Activated CD4-positive, alpha-beta T cell treated with anti-CD3 and anti-CD28 coated beads for 36 hours (primary cell): ENCODE measurements at regions not wholly inside any gene's neighbourhood (a gene's known extent, or its start where the extent isn't known, plus 50 kb on each side); places are given as distances from the start of the nearest gene placed in this dataset.

Source experiments
- ATAC-seq: fragments of 200-7000 bp; cut with Tn5 transposase; one replicate; pipeline ENCODE4 v1.10.0; 2021; ENCODE audit warnings: mild to moderate bottlenecking, moderate library complexity
- CTCF ChIA-PET: fragments of 350-600 bp; sonication (Branson Sonifier 250); formaldehyde crosslinking; loops from one replicate; lab custom pipeline; 2021; ENCODE audit warnings: antibody characterized with exemption; lab: Charles Lee
- POLR2A ChIA-PET: fragments of 350-600 bp; sonication (Branson Sonifier 250); formaldehyde crosslinking; loops from one replicate; lab custom pipeline; 2021; ENCODE audit warnings: antibody characterized with exemption, inconsistent platforms; lab: Charles Lee
- DNase-seq: peaks from one replicate; pipeline ENCODE4 v3.0.0-alpha.2; 2020
- H3K27ac Mint-ChIP-seq: one replicate; pipeline ENCODE4 v1.8.0; 2021; ENCODE audit warnings: mixed read lengths
- H3K27me3 Mint-ChIP-seq: one replicate; pipeline ENCODE4 v1.8.0; 2021; ENCODE audit warnings: mixed read lengths
- H3K36me3 Mint-ChIP-seq: one replicate; pipeline ENCODE4 v1.8.0; 2021; ENCODE audit warnings: low read depth, mixed read lengths
- H3K4me1 Mint-ChIP-seq: one replicate; pipeline ENCODE4 v1.8.0; 2021; ENCODE audit warnings: mixed read lengths
- H3K4me3 Mint-ChIP-seq: one replicate; pipeline ENCODE4 v1.8.0; 2021; ENCODE audit warnings: mild to moderate bottlenecking, moderate library complexity, mixed read lengths
- H3K9me3 Mint-ChIP-seq: one replicate; pipeline ENCODE4 v1.8.0; 2021; ENCODE audit warnings: low read depth, mixed read lengths
- intact Hi-C, 2 experiments: fragments of 100-400 bp; cut with DNase I in 1 of 2; cut with micrococcal nuclease in 1 of 2; formaldehyde crosslinking; loops; one replicate each; pipeline versions ENCODE4 v1.14.2 to v1.15.1; 2022 to 2024; cut with DNase I, micrococcal nuclease

GRCh38 chr13:103199380-103200088, 133.3 kb upstream of the SLC10A2 start:
- Mint-ChIP-seq H3K9me3 (no peaks in the 10 kb centered on the region), H3K4me3 (no peak overlapping the region), H3K36me3 (no peaks in the 10 kb centered on the region), H3K27ac (no peak overlapping the region), H3K27me3 (no peaks in the 10 kb centered on the region), H3K4me1 (no peaks in the 10 kb centered on the region)
- DNase-seq (no peak), ATAC-seq (no peak)
- ChIA-PET POLR2A (interaction anchor here (0.7 kb wide), 1 partner anchor 47 kb away, joined by 3 read pairs; no protein-coding TSS in a partner anchor), CTCF (no interaction called here)
- intact Hi-C loops, result no loop called here

- Mint-ChIP-seq H3K4me3 (no peak overlapping the region), H3K27me3 (peaks cover 2% of the 10 kb centered on the region), H3K36me3 (no peaks in the 10 kb centered on the region), H3K9me3 (no peaks in the 10 kb centered on the region), H3K27ac (no peak overlapping the region), H3K4me1 (no peaks in the 10 kb centered on the region)
- intact Hi-C loops, result no loop called here
- ATAC-seq (no peak), DNase-seq (no peak)
- ChIA-PET POLR2A (no interaction called here), CTCF (no interaction called here)
Measured at GRCh38 chr13:103196356-103196755, 130.1 kb upstream of the SLC10A2 start.

- no peak for ATAC-seq
- Mint-ChIP-seq H3K27me3 (peaks cover 2% of the 10 kb centered on the region), H3K27ac (no peak overlapping the region), H3K4me3 (no peak overlapping the region), H3K9me3 (no peaks in the 10 kb centered on the region), H3K4me1 (no peaks in the 10 kb centered on the region), H3K36me3 (no peaks in the 10 kb centered on the region)
- DNase-seq, result no peak
- ChIA-PET POLR2A (no interaction called here), CTCF (no interaction called here)
- intact Hi-C loops, result no loop called here
Measured at GRCh38 chr13:103195762-103196161, 129.5 kb upstream of the SLC10A2 start.

GRCh38 chr13:103194871-103195270, 128.7 kb upstream of the SLC10A2 start:
- H3K4me1 Mint-ChIP-seq, result no peaks in the 10 kb centered on the region
- no peak overlapping the region for H3K4me3 Mint-ChIP-seq
- H3K27me3 Mint-ChIP-seq, result peaks cover 2% of the 10 kb centered on the region
- ChIA-PET CTCF (no interaction called here), POLR2A (no interaction called here)
- H3K9me3 Mint-ChIP-seq, result no peaks in the 10 kb centered on the region
- no peak for DNase-seq
- H3K27ac Mint-ChIP-seq, result no peak overlapping the region
- H3K36me3 Mint-ChIP-seq, result no peaks in the 10 kb centered on the region
- intact Hi-C loops, result no loop called here
- ATAC-seq, result no peak

GRCh38 chr13:103192511-103193135, 126.4 kb upstream of the SLC10A2 start:
- ChIA-PET POLR2A (no interaction called here), CTCF (no interaction called here)
- Mint-ChIP-seq H3K4me3 (no peak overlapping the region), H3K27me3 (peaks cover 2% of the 10 kb centered on the region), H3K36me3 (no peaks in the 10 kb centered on the region), H3K9me3 (no peaks in the 10 kb centered on the region), H3K4me1 (no peaks in the 10 kb centered on the region), H3K27ac (no peak overlapping the region)
- intact Hi-C loops, result no loop called here
- DNase-seq, result no peak
- ATAC-seq, result no peak

- H3K9me3 Mint-ChIP-seq, result no peaks in the 10 kb centered on the region
- CTCF ChIA-PET, result interaction anchor here (0.5 to 0.6 kb wide), 2 partner anchors 23 to 286 kb away, joined by 3 read pairs; no protein-coding TSS in a partner anchor
- intact Hi-C loops, result no loop called here
- H3K27me3 Mint-ChIP-seq, result peaks cover 2% of the 10 kb centered on the region
- POLR2A ChIA-PET, result no interaction called here
- no peaks in the 10 kb centered on the region for H3K36me3 Mint-ChIP-seq
- ATAC-seq (no peak), DNase-seq (no peak)
- no peak overlapping the region for H3K4me3 Mint-ChIP-seq
- H3K27ac Mint-ChIP-seq, result no peak overlapping the region
- no peaks in the 10 kb centered on the region for H3K4me1 Mint-ChIP-seq
Measured at GRCh38 chr13:103190841-103191240, 124.6 kb upstream of the SLC10A2 start.

- Mint-ChIP-seq H3K4me1 (no peaks in the 10 kb centered on the region), H3K9me3 (no peaks in the 10 kb centered on the region), H3K4me3 (no peak overlapping the region), H3K27me3 (peaks cover 2% of the 10 kb centered on the region), H3K27ac (no peak overlapping the region), H3K36me3 (no peaks in the 10 kb centered on the region)
- DNase-seq (no peak), ATAC-seq (no peak)
- intact Hi-C loops, result no loop called here
- ChIA-PET POLR2A (no interaction called here), CTCF (no interaction called here)
Measured at GRCh38 chr13:103188713-103189326, 122.6 kb upstream of the SLC10A2 start.

GRCh38 chr13:103187721-103188156, 121.5 kb upstream of the SLC10A2 start:
- DNase-seq (no peak), ATAC-seq (no peak)
- Mint-ChIP-seq H3K27me3 (peaks cover 2% of the 10 kb centered on the region), H3K9me3 (no peaks in the 10 kb centered on the region), H3K36me3 (no peaks in the 10 kb centered on the region), H3K4me1 (no peaks in the 10 kb centered on the region), H3K27ac (no peak overlapping the region), H3K4me3 (no peak overlapping the region)
- POLR2A ChIA-PET, result no interaction called here
- CTCF ChIA-PET, result no interaction called here
- intact Hi-C loops, result no loop called here

GRCh38 chr13:103184413-103184812, 118.2 kb upstream of the SLC10A2 start:
- ATAC-seq, result no peak
- Mint-ChIP-seq H3K4me3 (no peak overlapping the region), H3K9me3 (no peaks in the 10 kb centered on the region), H3K36me3 (no peaks in the 10 kb centered on the region), H3K27ac (no peak overlapping the region), H3K4me1 (no peaks in the 10 kb centered on the region), H3K27me3 (no peaks in the 10 kb centered on the region)
- no peak for DNase-seq
- ChIA-PET POLR2A (no interaction called here), CTCF (no interaction called here)
- intact Hi-C loops, result no loop called here

GRCh38 chr13:103178986-103179943, 113.0 kb upstream of the SLC10A2 start:
- no peaks in the 10 kb centered on the region for H3K9me3 Mint-ChIP-seq
- ATAC-seq (no peak), DNase-seq (no peak)
- H3K4me1 Mint-ChIP-seq, result no peaks in the 10 kb centered on the region
- H3K36me3 Mint-ChIP-seq, result no peaks in the 10 kb centered on the region
- ChIA-PET CTCF (no interaction called here), POLR2A (no interaction called here)
- no peak overlapping the region for H3K27ac Mint-ChIP-seq
- intact Hi-C loops, result no loop called here
- H3K4me3 Mint-ChIP-seq, result no peak overlapping the region
- no peaks in the 10 kb centered on the region for H3K27me3 Mint-ChIP-seq

GRCh38 chr13:103174966-103175365, 108.7 kb upstream of the SLC10A2 start:
- ChIA-PET POLR2A (no interaction called here), CTCF (interaction anchor here (0.7 kb wide), 1 partner anchor 194 kb away, joined by 4 read pairs; no protein-coding TSS in a partner anchor)
- Mint-ChIP-seq H3K4me3 (no peak overlapping the region), H3K4me1 (no peaks in the 10 kb centered on the region), H3K36me3 (no peaks in the 10 kb centered on the region), H3K9me3 (no peaks in the 10 kb centered on the region), H3K27ac (no peak overlapping the region), H3K27me3 (no peaks in the 10 kb centered on the region)
- intact Hi-C loops, result no loop called here
- ATAC-seq, result no peak
- DNase-seq, result no peak
